H1 (cell line): ENCODE measurements at regions not wholly inside any gene's neighbourhood (a gene's known extent, or its start where the extent isn't known, plus 50 kb on each side); places are given as distances from the start of the nearest gene placed in this dataset.

ENCODE experiments used
- CBX8 ChIP-seq: fragments of 300-800, 300-1000 bp; sonication (generic); IDR thresholded peaks from 2 replicates; pipeline ENCODE4 v1.7.1; 2016; ENCODE audit warnings: low read depth, low read length, borderline replicate concordance
- CEBPB ChIP-seq: IDR thresholded peaks from 2 replicates; pipeline ENCODE4 v1.6.1; 2012; ENCODE audit warnings: low read depth, low read length
- CTCF ChIP-seq, 3 experiments: IDR thresholded peaks; 1 replicate in 2 of 3; 2 replicates in 1 of 3; pipeline versions ENCODE4 v1.5.1 to v1.6.1; 2011; ENCODE audit warnings: low read length in 3 of 3, mild to moderate bottlenecking in 3 of 3, inconsistent platforms in 2 of 3, low read depth in 1 of 3, moderate library complexity in 1 of 3; ENCODE audit not compliant: insufficient read depth in 1 of 3; ENCODE audit errors: control extremely low read depth in 1 of 3
- EZH2 ChIP-seq: fragments of 200-600 bp; sonication (generic); IDR thresholded peaks from 2 replicates; pipeline ENCODE4 v1.7.1; 2012; ENCODE audit warnings: low read depth, mild to moderate bottlenecking, moderate library complexity, low read length, inconsistent platforms; ENCODE audit not compliant: severe bottlenecking
- POLR2AphosphoS5 ChIP-seq: IDR thresholded peaks from 2 replicates; pipeline ENCODE4 v1.6.1; 2011; ENCODE audit warnings: low read depth, low read length
- SP1 ChIP-seq: IDR thresholded peaks from 2 replicates; pipeline ENCODE4 v1.6.1; 2011; ENCODE audit warnings: low read depth, low read length
- TF ChIP-seq, protein P1 (sequence below): IDR thresholded peaks from 2 replicates; pipeline ENCODE4 v1.6.1; 2011; ENCODE audit warnings: low read length, improper control_type of control experiment

DNA sequence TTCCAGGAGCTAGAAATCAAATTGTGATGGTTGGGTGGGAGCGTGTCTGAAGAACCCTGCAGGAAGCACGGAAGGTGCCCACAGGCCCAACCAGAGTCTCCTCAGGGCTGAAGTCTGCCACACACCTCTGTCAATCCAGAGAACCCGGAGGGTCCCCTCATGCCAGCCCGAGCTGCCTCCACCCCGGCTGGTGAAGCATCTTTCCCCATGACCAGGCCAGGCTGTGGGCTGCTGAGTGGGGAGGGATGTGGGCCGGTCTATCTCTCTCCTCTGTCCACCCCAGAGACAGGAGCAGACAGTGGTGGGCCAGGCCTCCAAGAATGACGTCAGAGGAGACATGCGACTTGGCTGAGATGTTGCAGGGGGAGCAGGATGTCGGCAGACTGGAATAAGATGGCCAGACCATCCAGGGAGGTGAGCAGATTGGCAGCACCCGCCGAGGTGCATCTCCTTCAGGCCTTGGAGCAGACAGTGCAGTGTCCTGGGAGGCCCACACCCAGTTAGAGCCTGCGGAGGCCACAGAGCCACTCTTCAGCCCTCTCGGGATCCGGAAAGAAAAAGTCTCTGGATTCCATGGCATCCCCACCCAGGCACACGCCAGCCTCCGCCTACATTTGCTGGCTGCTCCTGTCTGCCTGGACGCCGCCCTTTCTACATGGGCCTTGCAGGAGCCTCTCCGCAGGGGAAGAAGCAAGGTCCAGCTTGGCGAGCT is 1524.9 kb downstream of the BRD1 start:
- TF ChIP-seq CTCF (IDR thresholded peaks at IDR 0.05; ENCODE audit: control extremely low read depth in 1 of 3, insufficient read depth in 1 of 3, low read depth in 1 of 3, low read length in 3 of 3), result no peak
- TF ChIP-seq, protein P1, sequence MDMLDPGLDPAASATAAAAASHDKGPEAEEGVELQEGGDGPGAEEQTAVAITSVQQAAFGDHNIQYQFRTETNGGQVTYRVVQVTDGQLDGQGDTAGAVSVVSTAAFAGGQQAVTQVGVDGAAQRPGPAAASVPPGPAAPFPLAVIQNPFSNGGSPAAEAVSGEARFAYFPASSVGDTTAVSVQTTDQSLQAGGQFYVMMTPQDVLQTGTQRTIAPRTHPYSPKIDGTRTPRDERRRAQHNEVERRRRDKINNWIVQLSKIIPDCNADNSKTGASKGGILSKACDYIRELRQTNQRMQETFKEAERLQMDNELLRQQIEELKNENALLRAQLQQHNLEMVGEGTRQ, result no peak
- no peak for TF ChIP-seq EZH2
- no peak for TF ChIP-seq CBX8
- no peak for TF ChIP-seq CEBPB
- TF ChIP-seq SP1, result no peak
- no peak for TF ChIP-seq POLR2AphosphoS5
